Astrocyte (in vitro differentiated cells and primary cell): ENCODE measurements at regions not wholly inside any gene's neighbourhood (a gene's known extent, or its start where the extent isn't known, plus 50 kb on each side); places are given as distances from the start of the nearest gene placed in this dataset.

Experiments used
- DNase-seq: peaks from one replicate; pipeline ENCODE4 v3.0.0-alpha.2; 2010; ENCODE audit warnings: low read depth
- FAIRE-seq: peaks from 2 replicates; lab custom pipeline; 2011; peaks lifted over from hg19 to GRCh38; lab: Jason Lieb, UNC
- H2AFZ ChIP-seq: 2 replicates; pipeline ENCODE4 v1.6.0; 2012; ENCODE audit warnings: low read depth, low read length, inconsistent platforms
- H3K27ac ChIP-seq: 2 replicates; pipeline ENCODE4 v1.5.1; 2011; ENCODE audit warnings: low read depth, low read length, inconsistent platforms
- H3K27me3 ChIP-seq: 2 replicates; pipeline ENCODE4 v1.6.0; 2011; ENCODE audit warnings: low read length, inconsistent platforms; ENCODE audit not compliant: insufficient read depth
- H3K36me3 ChIP-seq: 2 replicates; pipeline ENCODE4 v1.5.1; 2011; ENCODE audit warnings: low read length, inconsistent platforms; ENCODE audit not compliant: insufficient read depth
- H3K4me1 ChIP-seq: 2 replicates; pipeline ENCODE4 v1.5.1; 2011; ENCODE audit warnings: low read length, inconsistent platforms; ENCODE audit not compliant: insufficient read depth
- H3K4me2 ChIP-seq: 2 replicates; pipeline ENCODE4 v1.6.0; 2012; ENCODE audit warnings: low read length, inconsistent platforms
- H3K4me3 ChIP-seq: 2 replicates; pipeline ENCODE4 v1.5.1; 2011; ENCODE audit warnings: low read depth, mild to moderate bottlenecking, low read length, inconsistent platforms; ENCODE audit not compliant: insufficient read depth
- H3K79me2 ChIP-seq: 2 replicates; pipeline ENCODE4 v1.6.0; 2012; ENCODE audit warnings: mild to moderate bottlenecking, low read length, inconsistent platforms; ENCODE audit not compliant: insufficient read depth
- H3K9ac ChIP-seq: 2 replicates; pipeline ENCODE4 v1.6.0; 2012; ENCODE audit warnings: mild to moderate bottlenecking, low read length, inconsistent platforms
- H3K9me3 ChIP-seq: 2 replicates; pipeline ENCODE4 v1.5.1; 2012; ENCODE audit warnings: low read depth, mild to moderate bottlenecking, low read length, inconsistent platforms; ENCODE audit not compliant: insufficient read depth
- H4K20me1 ChIP-seq: 2 replicates; pipeline ENCODE4 v1.6.0; 2012; ENCODE audit warnings: low read length, inconsistent platforms; ENCODE audit not compliant: insufficient read depth
- H3K27ac Mint-ChIP-seq: one replicate; pipeline ENCODE4 v1.8.0; 2021; ENCODE audit warnings: mild to moderate bottlenecking, mixed read lengths; ENCODE audit not compliant: unreplicated experiment
- H3K27me3 Mint-ChIP-seq: one replicate; pipeline ENCODE4 v1.8.0; 2021; ENCODE audit warnings: low read depth, mixed read lengths; ENCODE audit not compliant: unreplicated experiment
- H3K36me3 Mint-ChIP-seq: one replicate; pipeline ENCODE4 v1.8.0; 2021; ENCODE audit warnings: low read depth, mixed read lengths; ENCODE audit not compliant: unreplicated experiment
- H3K4me1 Mint-ChIP-seq: one replicate; pipeline ENCODE4 v1.8.0; 2021; ENCODE audit warnings: low read depth, mixed read lengths; ENCODE audit not compliant: unreplicated experiment
- H3K4me3 Mint-ChIP-seq: one replicate; pipeline ENCODE4 v1.8.0; 2021; ENCODE audit warnings: mild to moderate bottlenecking, moderate library complexity, mixed read lengths; ENCODE audit not compliant: unreplicated experiment
- H3K9me3 Mint-ChIP-seq: one replicate; pipeline ENCODE4 v1.8.0; 2021; ENCODE audit warnings: mild to moderate bottlenecking, mixed read lengths; ENCODE audit not compliant: unreplicated experiment
- EZH2 ChIP-seq: IDR thresholded peaks from 2 replicates; pipeline ENCODE4 v1.6.1; 2012; ENCODE audit warnings: mild to moderate bottlenecking, low read length, inconsistent platforms; ENCODE audit not compliant: insufficient read depth
- TF ChIP-seq, protein P1 (sequence below): IDR thresholded peaks from 2 replicates; pipeline ENCODE4 v1.5.1; 2011; ENCODE audit warnings: low read depth, mild to moderate bottlenecking, inconsistent platforms, low read length, moderate library complexity; ENCODE audit not compliant: insufficient read depth

DNA sequence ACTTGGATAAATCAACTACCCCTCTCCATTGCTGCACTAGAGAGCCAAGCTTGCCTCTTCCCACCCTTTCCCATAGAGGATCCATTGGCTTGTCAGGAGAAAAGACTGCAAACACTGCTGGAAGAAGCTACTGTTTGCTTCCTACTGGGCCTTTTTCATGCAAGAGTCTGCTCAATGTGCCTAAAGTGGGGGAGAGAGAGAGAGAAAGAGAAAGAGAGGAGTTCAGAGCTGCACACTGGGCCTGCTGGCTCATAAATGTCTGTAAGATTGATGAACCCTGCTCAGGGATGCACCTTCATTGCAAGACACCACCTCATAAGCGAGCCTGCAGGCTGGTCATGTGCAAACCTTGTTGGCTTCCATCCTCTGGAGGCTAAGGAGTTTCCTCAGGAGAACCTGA lies 269.4 kb downstream of the ZNF608 start:
- FAIRE-seq (no peak), DNase-seq (no peak)
- Mint-ChIP-seq H3K4me3 (no peak overlapping the region), H3K36me3 (no peaks in the 10 kb centered on the region), H3K9me3 (peaks cover under 1% of the 10 kb centered on the region), H3K27me3 (no peaks in the 10 kb centered on the region), H3K4me1 (no peaks in the 10 kb centered on the region), H3K27ac (no peak overlapping the region)
- H3K4me1 ChIP-seq = no peaks in the 10 kb centered on the region
- H3K9ac ChIP-seq = no peak overlapping the region
- H3K4me3 ChIP-seq = no peak overlapping the region
- no peaks in the 10 kb centered on the region for H3K36me3 ChIP-seq
- no peaks in the 10 kb centered on the region for H3K27me3 ChIP-seq
- no peak overlapping the region for H3K27ac ChIP-seq
- no peak for TF ChIP-seq EZH2
- TF ChIP-seq, protein P1, sequence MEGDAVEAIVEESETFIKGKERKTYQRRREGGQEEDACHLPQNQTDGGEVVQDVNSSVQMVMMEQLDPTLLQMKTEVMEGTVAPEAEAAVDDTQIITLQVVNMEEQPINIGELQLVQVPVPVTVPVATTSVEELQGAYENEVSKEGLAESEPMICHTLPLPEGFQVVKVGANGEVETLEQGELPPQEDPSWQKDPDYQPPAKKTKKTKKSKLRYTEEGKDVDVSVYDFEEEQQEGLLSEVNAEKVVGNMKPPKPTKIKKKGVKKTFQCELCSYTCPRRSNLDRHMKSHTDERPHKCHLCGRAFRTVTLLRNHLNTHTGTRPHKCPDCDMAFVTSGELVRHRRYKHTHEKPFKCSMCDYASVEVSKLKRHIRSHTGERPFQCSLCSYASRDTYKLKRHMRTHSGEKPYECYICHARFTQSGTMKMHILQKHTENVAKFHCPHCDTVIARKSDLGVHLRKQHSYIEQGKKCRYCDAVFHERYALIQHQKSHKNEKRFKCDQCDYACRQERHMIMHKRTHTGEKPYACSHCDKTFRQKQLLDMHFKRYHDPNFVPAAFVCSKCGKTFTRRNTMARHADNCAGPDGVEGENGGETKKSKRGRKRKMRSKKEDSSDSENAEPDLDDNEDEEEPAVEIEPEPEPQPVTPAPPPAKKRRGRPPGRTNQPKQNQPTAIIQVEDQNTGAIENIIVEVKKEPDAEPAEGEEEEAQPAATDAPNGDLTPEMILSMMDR = no peak
- no peaks in the 10 kb centered on the region for H3K79me2 ChIP-seq
- no peaks in the 10 kb centered on the region for H4K20me1 ChIP-seq
- no peak overlapping the region for H3K4me2 ChIP-seq
- H2AFZ ChIP-seq = no peak overlapping the region
- no peaks in the 10 kb centered on the region for H3K9me3 ChIP-seq

DNA sequence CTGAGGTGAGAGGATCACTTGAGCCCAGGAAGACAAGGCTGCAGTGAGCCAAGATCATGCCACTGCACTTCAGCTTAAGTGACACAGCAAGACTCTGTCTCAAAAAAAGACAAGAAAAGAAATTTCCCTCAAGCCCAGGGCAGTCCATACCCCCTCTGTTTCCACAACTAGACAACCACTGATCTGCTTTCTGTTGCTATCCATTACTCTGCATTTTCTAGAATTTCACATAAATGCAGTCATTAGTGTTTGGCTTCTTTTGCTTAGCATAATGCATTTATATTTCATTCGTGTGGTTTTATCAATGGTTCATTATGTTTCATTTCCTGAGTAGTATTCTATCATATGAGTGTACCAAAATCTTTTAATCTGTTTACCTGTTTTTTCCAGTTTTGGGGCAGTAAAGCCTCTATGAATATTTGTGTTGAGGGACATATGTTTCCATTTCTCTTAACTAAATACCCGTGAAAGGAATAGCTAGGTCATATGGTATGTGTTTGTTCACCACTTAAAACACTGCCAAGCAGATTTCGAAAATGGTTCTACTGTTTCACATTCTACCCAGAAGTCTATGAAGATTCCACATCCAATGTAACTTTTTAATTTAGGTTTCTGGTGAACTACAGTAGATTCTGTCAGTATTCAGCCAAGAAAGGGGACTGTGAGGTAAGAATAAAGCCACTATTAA lies 271.8 kb downstream of the ZNF608 start:
- no peak for FAIRE-seq
- H3K4me3 Mint-ChIP-seq = no peak overlapping the region

More for the DNA sequence above, 271.8 kb downstream of the ZNF608 start:
- TF ChIP-seq, protein P1 = no peak
- Histone ChIP-seq H3K9ac (no peak overlapping the region), H3K9me3 (no peaks in the 10 kb centered on the region), H3K4me2 (no peak overlapping the region), H3K36me3 (no peaks in the 10 kb centered on the region), H3K27ac (no peak overlapping the region), H3K4me1 (no peaks in the 10 kb centered on the region), H3K27me3 (no peaks in the 10 kb centered on the region), H3K79me2 (no peaks in the 10 kb centered on the region), H4K20me1 (no peaks in the 10 kb centered on the region), H2AFZ (no peak overlapping the region), H3K4me3 (no peak overlapping the region)
- Mint-ChIP-seq H3K9me3 (peaks cover 3% of the 10 kb centered on the region), H3K4me1 (no peaks in the 10 kb centered on the region), H3K27me3 (no peaks in the 10 kb centered on the region), H3K36me3 (no peaks in the 10 kb centered on the region), H3K27ac (no peak overlapping the region)
- DNase-seq = no peak
